ENCODE measurements at regions not wholly inside any gene's neighbourhood (a gene's known extent, or its start where the extent isn't known, plus 50 kb on each side); places are given as distances from the start of the nearest gene placed in this dataset.

DNA sequence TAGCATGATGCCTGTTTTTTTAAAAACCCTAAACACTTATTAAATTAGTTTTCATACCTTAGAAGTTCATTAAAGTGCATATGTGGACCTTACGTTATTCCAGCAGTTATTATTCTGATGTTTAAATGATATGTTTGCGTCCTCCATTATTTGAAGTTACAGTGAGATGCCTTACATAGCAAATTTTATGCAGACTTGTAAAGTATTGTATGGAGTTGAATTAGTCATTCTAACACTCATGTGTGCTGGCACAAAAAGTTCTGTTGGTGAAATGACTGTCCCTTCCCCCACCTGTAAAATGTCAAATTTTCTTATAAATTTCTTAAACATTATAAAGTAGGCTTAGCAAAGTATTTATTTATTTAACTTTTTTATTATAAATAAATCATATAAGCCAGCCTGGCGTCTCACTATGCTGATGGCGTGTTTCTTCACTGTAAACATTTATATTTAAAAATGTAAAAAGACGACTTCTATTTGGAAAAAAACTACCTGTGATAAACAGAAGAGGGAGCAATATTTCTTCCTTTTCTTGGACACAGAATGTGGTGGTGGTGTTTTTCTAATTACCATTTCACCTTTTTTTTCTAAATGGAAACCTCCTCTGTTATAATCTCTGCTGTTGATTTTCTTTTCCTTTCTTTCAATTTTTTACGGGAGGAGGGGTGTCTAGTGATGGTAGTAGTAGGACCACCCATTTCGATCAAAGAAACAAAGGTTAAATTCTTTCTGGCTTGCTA lies 155.4 kb downstream of the RFPL4B start:
- DNase-seq (ENCODE audit: low read depth in 1 of 2, low spot score in 1 of 2), result no peak
- WGBS (ENCODE audit: missing lambda C conversion rate), result 44% methylated on average over 7 of the region's 7 CpGs
- ChIA-PET CTCF (interaction anchor here (1.3 kb wide), 1 partner anchor 1407 kb away, joined by 3 read pairs; no protein-coding TSS in a partner anchor), POLR2A (interaction anchor here (0.6 kb wide), 1 partner anchor 138 kb away, joined by 3 read pairs; no protein-coding TSS in a partner anchor)
- no peaks in the 10 kb centered on the region for H3K4me1 ChIP-seq
- ATAC-seq, result no peak
- no peak overlapping the region for H3K4me3 ChIP-seq
- no peak overlapping the region for H3K4me2 ChIP-seq
- TF ChIP-seq HDAC2 (IDR thresholded peaks at IDR 0.05) (no peak), SMC3 (IDR thresholded peaks at IDR 0.05) (peak; percentile 38; the same call in 1 of the 3 replicates), HOXA7 (CRISPR knock-in tag; IDR thresholded peaks at IDR 0.05) (no peak), JUN (IDR thresholded peaks at IDR 0.05) (no peak), HOXB5 (CRISPR knock-in tag; IDR thresholded peaks at IDR 0.05) (no peak), MAZ (IDR thresholded peaks at IDR 0.05; ENCODE audit: borderline replicate concordance, low read depth, low read length) (no peak), RAD21 (conservative IDR thresholded peaks at IDR 0.05 in 1 of 2, IDR thresholded peaks at IDR 0.05 in 1 of 2) (peak; percentile 11 to 40; a peak in 2 of 5 replicates)
- TF ChIP-seq, protein P1, sequence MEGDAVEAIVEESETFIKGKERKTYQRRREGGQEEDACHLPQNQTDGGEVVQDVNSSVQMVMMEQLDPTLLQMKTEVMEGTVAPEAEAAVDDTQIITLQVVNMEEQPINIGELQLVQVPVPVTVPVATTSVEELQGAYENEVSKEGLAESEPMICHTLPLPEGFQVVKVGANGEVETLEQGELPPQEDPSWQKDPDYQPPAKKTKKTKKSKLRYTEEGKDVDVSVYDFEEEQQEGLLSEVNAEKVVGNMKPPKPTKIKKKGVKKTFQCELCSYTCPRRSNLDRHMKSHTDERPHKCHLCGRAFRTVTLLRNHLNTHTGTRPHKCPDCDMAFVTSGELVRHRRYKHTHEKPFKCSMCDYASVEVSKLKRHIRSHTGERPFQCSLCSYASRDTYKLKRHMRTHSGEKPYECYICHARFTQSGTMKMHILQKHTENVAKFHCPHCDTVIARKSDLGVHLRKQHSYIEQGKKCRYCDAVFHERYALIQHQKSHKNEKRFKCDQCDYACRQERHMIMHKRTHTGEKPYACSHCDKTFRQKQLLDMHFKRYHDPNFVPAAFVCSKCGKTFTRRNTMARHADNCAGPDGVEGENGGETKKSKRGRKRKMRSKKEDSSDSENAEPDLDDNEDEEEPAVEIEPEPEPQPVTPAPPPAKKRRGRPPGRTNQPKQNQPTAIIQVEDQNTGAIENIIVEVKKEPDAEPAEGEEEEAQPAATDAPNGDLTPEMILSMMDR (IDR thresholded peaks at IDR 0.05), result peak; percentile 38
- TF ChIP-seq, protein P2, sequence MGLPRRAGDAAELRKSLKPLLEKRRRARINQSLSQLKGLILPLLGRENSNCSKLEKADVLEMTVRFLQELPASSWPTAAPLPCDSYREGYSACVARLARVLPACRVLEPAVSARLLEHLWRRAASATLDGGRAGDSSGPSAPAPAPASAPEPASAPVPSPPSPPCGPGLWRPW (IDR thresholded peaks at IDR 0.05), result no peak
- TF ChIP-seq, protein P3, sequence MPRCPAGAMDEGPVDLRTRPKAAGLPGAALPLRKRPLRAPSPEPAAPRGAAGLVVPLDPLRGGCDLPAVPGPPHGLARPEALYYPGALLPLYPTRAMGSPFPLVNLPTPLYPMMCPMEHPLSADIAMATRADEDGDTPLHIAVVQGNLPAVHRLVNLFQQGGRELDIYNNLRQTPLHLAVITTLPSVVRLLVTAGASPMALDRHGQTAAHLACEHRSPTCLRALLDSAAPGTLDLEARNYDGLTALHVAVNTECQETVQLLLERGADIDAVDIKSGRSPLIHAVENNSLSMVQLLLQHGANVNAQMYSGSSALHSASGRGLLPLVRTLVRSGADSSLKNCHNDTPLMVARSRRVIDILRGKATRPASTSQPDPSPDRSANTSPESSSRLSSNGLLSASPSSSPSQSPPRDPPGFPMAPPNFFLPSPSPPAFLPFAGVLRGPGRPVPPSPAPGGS (IDR thresholded peaks at IDR 0.05), result no peak
- TF ChIP-seq, protein P4, sequence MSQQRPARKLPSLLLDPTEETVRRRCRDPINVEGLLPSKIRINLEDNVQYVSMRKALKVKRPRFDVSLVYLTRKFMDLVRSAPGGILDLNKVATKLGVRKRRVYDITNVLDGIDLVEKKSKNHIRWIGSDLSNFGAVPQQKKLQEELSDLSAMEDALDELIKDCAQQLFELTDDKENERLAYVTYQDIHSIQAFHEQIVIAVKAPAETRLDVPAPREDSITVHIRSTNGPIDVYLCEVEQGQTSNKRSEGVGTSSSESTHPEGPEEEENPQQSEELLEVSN (IDR thresholded peaks at IDR 0.05; ENCODE audit: borderline replicate concordance, low read depth), result no peak
- FAIRE-seq, result no peak
- H3K27ac ChIP-seq, result no peak overlapping the region
- H3K9me3 ChIP-seq, result no peaks in the 10 kb centered on the region

DNA sequence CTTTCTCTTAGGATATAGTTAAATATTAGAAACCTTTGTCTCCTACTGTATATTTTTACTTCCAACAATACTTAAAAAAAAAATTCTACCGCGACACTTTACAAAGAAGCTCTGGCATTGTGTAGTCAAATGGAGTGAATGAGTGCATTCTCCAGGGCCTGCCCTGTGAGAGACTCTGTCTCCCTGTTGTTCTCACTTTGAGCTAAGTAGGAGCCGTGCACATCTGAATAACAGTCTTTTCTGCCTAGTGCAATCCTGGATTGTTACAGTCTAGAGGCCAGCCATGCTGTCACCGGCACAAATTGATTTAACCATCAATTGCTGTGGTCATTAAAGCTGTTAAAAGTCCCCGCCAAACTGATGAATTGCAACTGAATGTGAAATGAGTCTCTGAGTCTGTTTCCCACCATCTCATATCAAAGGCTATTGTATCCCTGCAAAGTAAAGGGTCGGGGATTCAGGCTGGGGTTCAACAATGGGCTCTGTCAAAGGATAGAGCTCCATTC lies 156.0 kb downstream of the RFPL4B start:
- no peak for ATAC-seq
- FAIRE-seq, result no peak
- TF ChIP-seq SMC3 (IDR thresholded peaks at IDR 0.05), result no peak
- CTCF ChIA-PET, result interaction anchor here (0.9 kb wide), 1 partner anchor 16 kb away, joined by 3 read pairs; no protein-coding TSS in a partner anchor
- Histone ChIP-seq H3K27ac (no peak overlapping the region), H3K4me1 (no peaks in the 10 kb centered on the region), H3K9me3 (no peaks in the 10 kb centered on the region), H3K4me3 (no peak overlapping the region), H3K4me2 (no peak overlapping the region)
- WGBS (ENCODE audit: missing lambda C conversion rate), result 58% methylated on average over 6 of the region's 6 CpGs
- POLR2A ChIA-PET, result interaction anchor here (0.6 kb wide), 1 partner anchor 137 kb away, joined by 3 read pairs; no protein-coding TSS in a partner anchor
- DNase-seq (ENCODE audit: low read depth in 1 of 2, low spot score in 1 of 2), result no peak

DNA sequence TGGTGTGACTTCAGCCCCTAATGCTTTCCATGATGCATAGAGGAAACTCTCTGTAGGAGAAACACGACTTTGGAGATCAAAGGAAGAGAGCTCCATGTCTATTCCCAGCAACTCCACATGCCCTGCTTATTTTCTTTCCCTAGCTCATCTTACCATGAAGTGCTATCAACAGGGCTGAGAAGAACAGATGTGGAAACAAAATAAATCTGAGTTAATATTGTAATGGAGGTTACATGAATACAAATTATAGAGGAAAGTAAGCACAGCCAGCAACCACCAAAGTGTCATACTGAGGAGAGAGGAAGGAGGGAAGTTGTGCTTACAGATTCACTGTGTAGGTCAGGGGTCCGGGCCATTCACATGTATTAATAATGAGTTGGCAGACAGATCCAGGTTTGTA lies 157.5 kb downstream of the RFPL4B start:
- FAIRE-seq, result no peak
- TF ChIP-seq ZFP36 (IDR thresholded peaks at IDR 0.05; ENCODE audit: borderline replicate concordance, partially characterized antibody), result no peak
- TF ChIP-seq, protein P2 (IDR thresholded peaks at IDR 0.05), result no peak
- no peak for TF ChIP-seq GATA3 (IDR thresholded peaks at IDR 0.05; ENCODE audit: borderline replicate concordance)
- TF ChIP-seq, protein P1 (IDR thresholded peaks at IDR 0.05), result no peak
- no peak for TF ChIP-seq JUNB (IDR thresholded peaks at IDR 0.05)
- TF ChIP-seq RCOR1 (IDR thresholded peaks at IDR 0.05; ENCODE audit: low read depth, low read length), result no peak
- TF ChIP-seq NFE2L2 (conservative IDR thresholded peaks at IDR 0.05; ENCODE audit: low read length), result no peak
- TF ChIP-seq, protein P5, sequence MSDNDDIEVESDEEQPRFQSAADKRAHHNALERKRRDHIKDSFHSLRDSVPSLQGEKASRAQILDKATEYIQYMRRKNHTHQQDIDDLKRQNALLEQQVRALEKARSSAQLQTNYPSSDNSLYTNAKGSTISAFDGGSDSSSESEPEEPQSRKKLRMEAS (IDR thresholded peaks at IDR 0.05), result no peak
- TF ChIP-seq RARB (CRISPR knock-in tag; IDR thresholded peaks at IDR 0.05), result no peak
- TF ChIP-seq, protein P6, sequence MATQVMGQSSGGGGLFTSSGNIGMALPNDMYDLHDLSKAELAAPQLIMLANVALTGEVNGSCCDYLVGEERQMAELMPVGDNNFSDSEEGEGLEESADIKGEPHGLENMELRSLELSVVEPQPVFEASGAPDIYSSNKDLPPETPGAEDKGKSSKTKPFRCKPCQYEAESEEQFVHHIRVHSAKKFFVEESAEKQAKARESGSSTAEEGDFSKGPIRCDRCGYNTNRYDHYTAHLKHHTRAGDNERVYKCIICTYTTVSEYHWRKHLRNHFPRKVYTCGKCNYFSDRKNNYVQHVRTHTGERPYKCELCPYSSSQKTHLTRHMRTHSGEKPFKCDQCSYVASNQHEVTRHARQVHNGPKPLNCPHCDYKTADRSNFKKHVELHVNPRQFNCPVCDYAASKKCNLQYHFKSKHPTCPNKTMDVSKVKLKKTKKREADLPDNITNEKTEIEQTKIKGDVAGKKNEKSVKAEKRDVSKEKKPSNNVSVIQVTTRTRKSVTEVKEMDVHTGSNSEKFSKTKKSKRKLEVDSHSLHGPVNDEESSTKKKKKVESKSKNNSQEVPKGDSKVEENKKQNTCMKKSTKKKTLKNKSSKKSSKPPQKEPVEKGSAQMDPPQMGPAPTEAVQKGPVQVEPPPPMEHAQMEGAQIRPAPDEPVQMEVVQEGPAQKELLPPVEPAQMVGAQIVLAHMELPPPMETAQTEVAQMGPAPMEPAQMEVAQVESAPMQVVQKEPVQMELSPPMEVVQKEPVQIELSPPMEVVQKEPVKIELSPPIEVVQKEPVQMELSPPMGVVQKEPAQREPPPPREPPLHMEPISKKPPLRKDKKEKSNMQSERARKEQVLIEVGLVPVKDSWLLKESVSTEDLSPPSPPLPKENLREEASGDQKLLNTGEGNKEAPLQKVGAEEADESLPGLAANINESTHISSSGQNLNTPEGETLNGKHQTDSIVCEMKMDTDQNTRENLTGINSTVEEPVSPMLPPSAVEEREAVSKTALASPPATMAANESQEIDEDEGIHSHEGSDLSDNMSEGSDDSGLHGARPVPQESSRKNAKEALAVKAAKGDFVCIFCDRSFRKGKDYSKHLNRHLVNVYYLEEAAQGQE (IDR thresholded peaks at IDR 0.05), result no peak
- TF ChIP-seq, protein P7, sequence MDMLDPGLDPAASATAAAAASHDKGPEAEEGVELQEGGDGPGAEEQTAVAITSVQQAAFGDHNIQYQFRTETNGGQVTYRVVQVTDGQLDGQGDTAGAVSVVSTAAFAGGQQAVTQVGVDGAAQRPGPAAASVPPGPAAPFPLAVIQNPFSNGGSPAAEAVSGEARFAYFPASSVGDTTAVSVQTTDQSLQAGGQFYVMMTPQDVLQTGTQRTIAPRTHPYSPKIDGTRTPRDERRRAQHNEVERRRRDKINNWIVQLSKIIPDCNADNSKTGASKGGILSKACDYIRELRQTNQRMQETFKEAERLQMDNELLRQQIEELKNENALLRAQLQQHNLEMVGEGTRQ (IDR thresholded peaks at IDR 0.05), result no peak

More for the DNA sequence above, 157.5 kb downstream of the RFPL4B start:
- ChIA-PET CTCF (no interaction called here), POLR2A (no interaction called here)
- no peak overlapping the region for H3K27ac ChIP-seq
- H3K9me3 ChIP-seq, result no peaks in the 10 kb centered on the region
- no peaks in the 10 kb centered on the region for H3K4me1 ChIP-seq
- no peak overlapping the region for H3K4me3 ChIP-seq
- DNase-seq (ENCODE audit: low read depth in 1 of 2, low spot score in 1 of 2) (no peak), ATAC-seq (no peak)
- H3K4me2 ChIP-seq, result no peak overlapping the region
- 13% methylated on average over 2 of the region's 2 CpGs for WGBS (ENCODE audit: missing lambda C conversion rate)

Measured in A549 (cell line).